ENCODE measurements at regions not wholly inside any gene's neighbourhood (a gene's known extent, or its start where the extent isn't known, plus 50 kb on each side); places are given as distances from the start of the nearest gene placed in this dataset.

DNA sequence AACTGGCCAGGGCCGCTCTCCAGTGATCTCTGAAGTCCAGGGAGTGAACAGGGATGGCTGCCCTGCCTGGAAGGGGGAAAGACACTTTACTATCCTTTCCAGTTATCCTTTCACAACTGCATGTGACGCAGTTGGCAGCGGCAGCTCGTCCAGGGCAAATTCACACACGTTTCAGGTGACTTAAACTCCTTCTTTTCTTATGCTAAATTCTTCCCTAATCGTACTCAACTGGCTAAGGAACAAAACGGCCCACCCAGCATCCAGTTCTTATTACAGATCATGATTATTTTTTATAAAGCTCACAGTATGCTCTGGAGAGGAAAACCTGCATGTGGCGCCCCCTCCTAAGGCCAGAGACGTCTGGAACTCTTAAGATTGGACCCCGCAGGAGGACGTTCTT is 767.1 kb downstream of the UQCRFS1 start:
- no peaks in the 10 kb centered on the region for H4K20me1 ChIP-seq (ENCODE audit: insufficient read depth, low read length)
- H3K27ac ChIP-seq (ENCODE audit: low read depth, low read length) = no peak overlapping the region
- no peaks in the 10 kb centered on the region for H3K79me2 ChIP-seq (ENCODE audit: insufficient read depth, low read length)

DNA sequence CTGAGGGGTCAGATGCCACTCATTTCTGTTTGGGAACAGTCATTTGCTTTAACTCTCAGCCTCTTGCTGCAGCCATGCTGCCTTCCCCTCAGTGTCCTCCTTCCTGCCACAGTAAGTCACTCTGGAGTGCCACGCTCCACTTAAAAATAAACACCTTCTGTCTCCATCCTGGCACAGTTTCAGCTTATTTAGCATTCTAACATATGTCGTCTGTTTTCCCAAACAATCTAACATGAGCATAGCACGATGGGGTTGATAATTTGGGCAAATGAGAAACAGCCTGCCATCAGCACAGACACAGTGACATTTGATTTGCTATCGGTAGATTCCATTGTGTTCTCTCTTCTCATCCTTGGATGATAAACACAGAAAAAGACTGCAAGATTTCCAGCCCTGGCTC is 768.6 kb downstream of the UQCRFS1 start:
- Histone ChIP-seq H3K27me3 (ENCODE audit: insufficient read depth, low read length) (no peaks in the 10 kb centered on the region), H4K20me1 (ENCODE audit: insufficient read depth, low read length) (no peaks in the 10 kb centered on the region), H3K27ac (ENCODE audit: low read depth, low read length) (no peak overlapping the region), H3K79me2 (ENCODE audit: insufficient read depth, low read length) (no peaks in the 10 kb centered on the region), H2AFZ (ENCODE audit: low read length) (no peak overlapping the region), H3K4me1 (ENCODE audit: insufficient read depth, low read length) (no peaks in the 10 kb centered on the region), H3K36me3 (ENCODE audit: insufficient read depth, low read length) (no peaks in the 10 kb centered on the region), H3K4me2 (ENCODE audit: insufficient read depth, low read length) (no peak overlapping the region), H3K4me3 (ENCODE audit: insufficient read depth, low read length) (no peak overlapping the region), H3K9me3 (ENCODE audit: low read depth, low read length) (no peaks in the 10 kb centered on the region)
- DNase-seq (ENCODE audit: insufficient read length, low spot score, missing footprints) = no peak
- TF ChIP-seq, protein P1, sequence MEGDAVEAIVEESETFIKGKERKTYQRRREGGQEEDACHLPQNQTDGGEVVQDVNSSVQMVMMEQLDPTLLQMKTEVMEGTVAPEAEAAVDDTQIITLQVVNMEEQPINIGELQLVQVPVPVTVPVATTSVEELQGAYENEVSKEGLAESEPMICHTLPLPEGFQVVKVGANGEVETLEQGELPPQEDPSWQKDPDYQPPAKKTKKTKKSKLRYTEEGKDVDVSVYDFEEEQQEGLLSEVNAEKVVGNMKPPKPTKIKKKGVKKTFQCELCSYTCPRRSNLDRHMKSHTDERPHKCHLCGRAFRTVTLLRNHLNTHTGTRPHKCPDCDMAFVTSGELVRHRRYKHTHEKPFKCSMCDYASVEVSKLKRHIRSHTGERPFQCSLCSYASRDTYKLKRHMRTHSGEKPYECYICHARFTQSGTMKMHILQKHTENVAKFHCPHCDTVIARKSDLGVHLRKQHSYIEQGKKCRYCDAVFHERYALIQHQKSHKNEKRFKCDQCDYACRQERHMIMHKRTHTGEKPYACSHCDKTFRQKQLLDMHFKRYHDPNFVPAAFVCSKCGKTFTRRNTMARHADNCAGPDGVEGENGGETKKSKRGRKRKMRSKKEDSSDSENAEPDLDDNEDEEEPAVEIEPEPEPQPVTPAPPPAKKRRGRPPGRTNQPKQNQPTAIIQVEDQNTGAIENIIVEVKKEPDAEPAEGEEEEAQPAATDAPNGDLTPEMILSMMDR (IDR thresholded peaks at IDR 0.05; ENCODE audit: extremely low read depth, low read depth, low read length) = no peak

More for the DNA sequence above, 767.1 kb downstream of the UQCRFS1 start:
- Histone ChIP-seq H2AFZ (ENCODE audit: low read length) (no peak overlapping the region), H3K4me1 (ENCODE audit: insufficient read depth, low read length) (no peaks in the 10 kb centered on the region), H3K9me3 (ENCODE audit: low read depth, low read length) (no peaks in the 10 kb centered on the region), H3K36me3 (ENCODE audit: insufficient read depth, low read length) (no peaks in the 10 kb centered on the region), H3K27me3 (ENCODE audit: insufficient read depth, low read length) (no peaks in the 10 kb centered on the region), H3K4me3 (ENCODE audit: insufficient read depth, low read length) (no peak overlapping the region), H3K4me2 (ENCODE audit: insufficient read depth, low read length) (no peak overlapping the region)
- TF ChIP-seq, protein P1 (IDR thresholded peaks at IDR 0.05; ENCODE audit: extremely low read depth, low read depth, low read length) = no peak
- no peak for DNase-seq (ENCODE audit: insufficient read length, low spot score, missing footprints)

DNA sequence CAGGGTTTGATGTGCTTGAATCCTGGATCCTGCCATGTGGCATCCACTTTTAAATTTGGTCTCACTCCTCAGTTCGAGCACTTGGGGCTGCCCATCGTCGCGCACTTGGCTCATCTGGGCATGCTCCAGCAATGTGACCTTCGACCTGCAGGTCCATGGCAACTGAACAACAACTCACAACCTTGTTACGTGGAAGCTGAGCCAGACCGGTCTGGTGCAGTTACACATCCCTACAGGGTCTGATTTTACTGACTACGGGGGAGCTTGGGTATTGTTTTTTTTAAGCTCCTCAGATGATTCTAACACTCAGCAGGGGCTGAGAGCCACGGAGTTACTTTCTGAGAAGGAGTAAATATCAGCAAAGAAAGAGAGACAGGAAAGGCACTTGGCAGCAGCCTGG is 769.6 kb downstream of the UQCRFS1 start:
- Histone ChIP-seq H3K4me2 (ENCODE audit: insufficient read depth, low read length) (no peak overlapping the region), H3K4me3 (ENCODE audit: insufficient read depth, low read length) (no peak overlapping the region), H2AFZ (ENCODE audit: low read length) (no peak overlapping the region), H3K27me3 (ENCODE audit: insufficient read depth, low read length) (no peaks in the 10 kb centered on the region), H3K4me1 (ENCODE audit: insufficient read depth, low read length) (no peaks in the 10 kb centered on the region), H3K9me3 (ENCODE audit: low read depth, low read length) (no peaks in the 10 kb centered on the region), H3K79me2 (ENCODE audit: insufficient read depth, low read length) (no peaks in the 10 kb centered on the region), H3K27ac (ENCODE audit: low read depth, low read length) (no peak overlapping the region), H4K20me1 (ENCODE audit: insufficient read depth, low read length) (no peaks in the 10 kb centered on the region), H3K36me3 (ENCODE audit: insufficient read depth, low read length) (no peaks in the 10 kb centered on the region)
- TF ChIP-seq, protein P1 (IDR thresholded peaks at IDR 0.05; ENCODE audit: extremely low read depth, low read depth, low read length) = no peak
- DNase-seq (ENCODE audit: insufficient read length, low spot score, missing footprints) = no peak

DNA sequence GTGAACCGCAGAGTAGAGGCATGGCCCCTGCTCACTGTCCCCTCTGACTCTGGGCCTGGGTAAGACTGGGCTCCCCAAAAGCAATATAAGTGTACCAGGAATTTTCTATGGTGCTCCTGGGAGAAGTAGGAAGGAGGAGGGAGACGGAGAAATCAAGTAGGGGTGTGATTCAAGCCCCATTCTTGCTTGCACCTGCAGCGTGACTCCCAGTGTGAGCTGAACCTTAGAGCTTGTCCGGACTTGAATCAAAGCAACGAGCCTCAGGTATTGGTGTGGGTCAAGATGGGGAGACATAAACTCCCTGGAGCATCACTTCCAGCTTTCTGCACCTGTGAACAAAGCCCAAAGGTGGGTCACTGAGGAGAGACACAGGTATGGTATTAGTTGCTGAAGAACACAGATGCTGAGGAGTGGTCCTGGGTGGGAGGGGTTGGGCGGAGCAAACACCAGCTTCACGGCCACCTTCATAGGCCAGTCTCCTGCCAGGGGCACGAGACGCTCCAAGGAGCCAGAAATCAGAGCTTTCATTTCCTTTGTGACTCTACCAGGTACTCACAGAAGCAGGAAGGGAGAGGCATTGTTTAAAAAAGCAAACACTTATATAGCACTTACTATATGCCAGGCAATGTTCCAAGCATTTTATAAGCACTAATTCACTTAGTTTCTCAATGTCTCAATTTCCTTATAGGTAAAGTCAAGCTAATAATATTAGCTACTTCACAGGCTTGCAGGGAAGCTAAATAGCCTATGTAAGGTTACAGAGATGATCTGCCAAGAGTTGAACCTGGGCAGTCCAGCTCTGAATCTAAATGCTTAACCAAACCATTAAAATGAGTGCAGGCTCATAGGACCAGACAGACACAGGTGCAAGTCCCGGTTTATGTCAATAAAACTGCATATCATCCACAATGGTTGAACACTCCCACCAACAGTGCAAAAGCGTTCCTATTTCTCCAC is 775.3 kb downstream of the UQCRFS1 start:
- Histone ChIP-seq H3K4me2 (ENCODE audit: insufficient read depth, low read length) (no peak overlapping the region), H4K20me1 (ENCODE audit: insufficient read depth, low read length) (no peaks in the 10 kb centered on the region), H3K36me3 (ENCODE audit: insufficient read depth, low read length) (no peaks in the 10 kb centered on the region), H3K9me3 (ENCODE audit: low read depth, low read length) (no peaks in the 10 kb centered on the region), H3K4me1 (ENCODE audit: insufficient read depth, low read length) (no peaks in the 10 kb centered on the region), H3K27ac (ENCODE audit: low read depth, low read length) (no peak overlapping the region), H3K79me2 (ENCODE audit: insufficient read depth, low read length) (no peaks in the 10 kb centered on the region), H3K4me3 (ENCODE audit: insufficient read depth, low read length) (no peak overlapping the region), H3K27me3 (ENCODE audit: insufficient read depth, low read length) (no peaks in the 10 kb centered on the region), H2AFZ (ENCODE audit: low read length) (no peak overlapping the region)
- no peak for DNase-seq (ENCODE audit: insufficient read length, low spot score, missing footprints)
- TF ChIP-seq, protein P1 (IDR thresholded peaks at IDR 0.05; ENCODE audit: extremely low read depth, low read depth, low read length) = no peak

Measured in osteoblast (primary cell).